ENCODE measurements at regions not wholly inside any gene's neighbourhood (a gene's known extent, or its start where the extent isn't known, plus 50 kb on each side); places are given as distances from the start of the nearest gene placed in this dataset.

DNA sequence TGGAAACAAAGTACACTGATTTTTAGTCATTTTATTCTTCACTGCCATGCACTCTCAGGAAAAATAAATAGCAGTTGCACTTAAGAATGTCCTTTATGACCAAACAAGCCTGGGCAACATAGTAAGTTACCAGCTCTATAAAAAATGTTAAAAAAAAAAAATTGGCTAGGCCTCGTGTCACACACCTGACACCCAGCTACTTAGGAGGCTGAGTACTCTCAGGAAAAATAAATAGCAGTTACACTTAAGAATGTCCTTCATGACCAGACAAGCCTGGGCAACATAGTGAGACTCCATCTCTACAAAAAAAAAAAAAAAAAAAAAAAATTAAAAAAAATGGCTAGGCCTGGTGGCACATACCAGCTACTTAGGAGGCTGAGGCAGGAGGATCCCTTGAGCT is 304.6 kb downstream of the SLCO4C1 start:
- Histone ChIP-seq H3K4me1 (ENCODE audit: insufficient read depth) (peaks cover 13% of the 10 kb centered on the region; the same call in 1 of the 2 replicates), H3F3A (replicated peaks; ENCODE audit: low read depth) (no peaks in the 10 kb centered on the region), H3K27me3 (ENCODE audit: insufficient read depth) (no peaks in the 10 kb centered on the region), H3K27ac (ENCODE audit: low read depth) (no peak overlapping the region), H2AFZ (no peak overlapping the region), H4K20me1 (replicated peaks; ENCODE audit: insufficient read depth) (no peaks in the 10 kb centered on the region), H3K4me3 (no peak overlapping the region), H3K36me3 (ENCODE audit: insufficient read depth) (no peaks in the 10 kb centered on the region), H3K4me2 (no peak overlapping the region), H3K9me2 (ENCODE audit: insufficient read depth) (no peaks in the 10 kb centered on the region), H3K79me2 (replicated peaks; ENCODE audit: insufficient read depth) (no peaks in the 10 kb centered on the region)
- H3K4me3 Mint-ChIP-seq = no peak overlapping the region
- no peak for ATAC-seq
- no peak overlapping the region for H3K27ac Mint-ChIP-seq
- no peaks in the 10 kb centered on the region for H3K27me3 Mint-ChIP-seq (ENCODE audit: insufficient read depth, low read depth, poor library complexity)
- no peak for DNase-seq (ENCODE audit: low spot score)
- TF ChIP-seq POLR2AphosphoS5 (IDR thresholded peaks at IDR 0.05; ENCODE audit: low read depth) (no peak), CTCF (conservative IDR thresholded peaks at IDR 0.05; ENCODE audit: low read depth in 2 of 2) (no peak), EZH2phosphoT487 (IDR thresholded peaks at IDR 0.05; ENCODE audit: unreplicated experiment) (no peak), JUNB (IDR thresholded peaks at IDR 0.05; ENCODE audit: unreplicated experiment) (no peak), ZNF331 (CRISPR knock-in tag; IDR thresholded peaks at IDR 0.05; ENCODE audit: low read depth) (no peak), CREB1 (CRISPR knock-in tag; IDR thresholded peaks at IDR 0.05; ENCODE audit: low read depth) (no peak), ZNF114 (CRISPR knock-in tag; IDR thresholded peaks at IDR 0.05) (no peak), STAT1 (IDR thresholded peaks at IDR 0.05; ENCODE audit: unreplicated experiment) (no peak), NANOG (IDR thresholded peaks at IDR 0.05; ENCODE audit: borderline replicate concordance) (no peak), EZH2 (IDR thresholded peaks at IDR 0.05; ENCODE audit: low read depth, unreplicated experiment) (no peak)
- TF ChIP-seq, protein P1, sequence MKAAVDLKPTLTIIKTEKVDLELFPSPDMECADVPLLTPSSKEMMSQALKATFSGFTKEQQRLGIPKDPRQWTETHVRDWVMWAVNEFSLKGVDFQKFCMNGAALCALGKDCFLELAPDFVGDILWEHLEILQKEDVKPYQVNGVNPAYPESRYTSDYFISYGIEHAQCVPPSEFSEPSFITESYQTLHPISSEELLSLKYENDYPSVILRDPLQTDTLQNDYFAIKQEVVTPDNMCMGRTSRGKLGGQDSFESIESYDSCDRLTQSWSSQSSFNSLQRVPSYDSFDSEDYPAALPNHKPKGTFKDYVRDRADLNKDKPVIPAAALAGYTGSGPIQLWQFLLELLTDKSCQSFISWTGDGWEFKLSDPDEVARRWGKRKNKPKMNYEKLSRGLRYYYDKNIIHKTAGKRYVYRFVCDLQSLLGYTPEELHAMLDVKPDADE (IDR thresholded peaks at IDR 0.05) = no peak
- TF ChIP-seq, protein P2, sequence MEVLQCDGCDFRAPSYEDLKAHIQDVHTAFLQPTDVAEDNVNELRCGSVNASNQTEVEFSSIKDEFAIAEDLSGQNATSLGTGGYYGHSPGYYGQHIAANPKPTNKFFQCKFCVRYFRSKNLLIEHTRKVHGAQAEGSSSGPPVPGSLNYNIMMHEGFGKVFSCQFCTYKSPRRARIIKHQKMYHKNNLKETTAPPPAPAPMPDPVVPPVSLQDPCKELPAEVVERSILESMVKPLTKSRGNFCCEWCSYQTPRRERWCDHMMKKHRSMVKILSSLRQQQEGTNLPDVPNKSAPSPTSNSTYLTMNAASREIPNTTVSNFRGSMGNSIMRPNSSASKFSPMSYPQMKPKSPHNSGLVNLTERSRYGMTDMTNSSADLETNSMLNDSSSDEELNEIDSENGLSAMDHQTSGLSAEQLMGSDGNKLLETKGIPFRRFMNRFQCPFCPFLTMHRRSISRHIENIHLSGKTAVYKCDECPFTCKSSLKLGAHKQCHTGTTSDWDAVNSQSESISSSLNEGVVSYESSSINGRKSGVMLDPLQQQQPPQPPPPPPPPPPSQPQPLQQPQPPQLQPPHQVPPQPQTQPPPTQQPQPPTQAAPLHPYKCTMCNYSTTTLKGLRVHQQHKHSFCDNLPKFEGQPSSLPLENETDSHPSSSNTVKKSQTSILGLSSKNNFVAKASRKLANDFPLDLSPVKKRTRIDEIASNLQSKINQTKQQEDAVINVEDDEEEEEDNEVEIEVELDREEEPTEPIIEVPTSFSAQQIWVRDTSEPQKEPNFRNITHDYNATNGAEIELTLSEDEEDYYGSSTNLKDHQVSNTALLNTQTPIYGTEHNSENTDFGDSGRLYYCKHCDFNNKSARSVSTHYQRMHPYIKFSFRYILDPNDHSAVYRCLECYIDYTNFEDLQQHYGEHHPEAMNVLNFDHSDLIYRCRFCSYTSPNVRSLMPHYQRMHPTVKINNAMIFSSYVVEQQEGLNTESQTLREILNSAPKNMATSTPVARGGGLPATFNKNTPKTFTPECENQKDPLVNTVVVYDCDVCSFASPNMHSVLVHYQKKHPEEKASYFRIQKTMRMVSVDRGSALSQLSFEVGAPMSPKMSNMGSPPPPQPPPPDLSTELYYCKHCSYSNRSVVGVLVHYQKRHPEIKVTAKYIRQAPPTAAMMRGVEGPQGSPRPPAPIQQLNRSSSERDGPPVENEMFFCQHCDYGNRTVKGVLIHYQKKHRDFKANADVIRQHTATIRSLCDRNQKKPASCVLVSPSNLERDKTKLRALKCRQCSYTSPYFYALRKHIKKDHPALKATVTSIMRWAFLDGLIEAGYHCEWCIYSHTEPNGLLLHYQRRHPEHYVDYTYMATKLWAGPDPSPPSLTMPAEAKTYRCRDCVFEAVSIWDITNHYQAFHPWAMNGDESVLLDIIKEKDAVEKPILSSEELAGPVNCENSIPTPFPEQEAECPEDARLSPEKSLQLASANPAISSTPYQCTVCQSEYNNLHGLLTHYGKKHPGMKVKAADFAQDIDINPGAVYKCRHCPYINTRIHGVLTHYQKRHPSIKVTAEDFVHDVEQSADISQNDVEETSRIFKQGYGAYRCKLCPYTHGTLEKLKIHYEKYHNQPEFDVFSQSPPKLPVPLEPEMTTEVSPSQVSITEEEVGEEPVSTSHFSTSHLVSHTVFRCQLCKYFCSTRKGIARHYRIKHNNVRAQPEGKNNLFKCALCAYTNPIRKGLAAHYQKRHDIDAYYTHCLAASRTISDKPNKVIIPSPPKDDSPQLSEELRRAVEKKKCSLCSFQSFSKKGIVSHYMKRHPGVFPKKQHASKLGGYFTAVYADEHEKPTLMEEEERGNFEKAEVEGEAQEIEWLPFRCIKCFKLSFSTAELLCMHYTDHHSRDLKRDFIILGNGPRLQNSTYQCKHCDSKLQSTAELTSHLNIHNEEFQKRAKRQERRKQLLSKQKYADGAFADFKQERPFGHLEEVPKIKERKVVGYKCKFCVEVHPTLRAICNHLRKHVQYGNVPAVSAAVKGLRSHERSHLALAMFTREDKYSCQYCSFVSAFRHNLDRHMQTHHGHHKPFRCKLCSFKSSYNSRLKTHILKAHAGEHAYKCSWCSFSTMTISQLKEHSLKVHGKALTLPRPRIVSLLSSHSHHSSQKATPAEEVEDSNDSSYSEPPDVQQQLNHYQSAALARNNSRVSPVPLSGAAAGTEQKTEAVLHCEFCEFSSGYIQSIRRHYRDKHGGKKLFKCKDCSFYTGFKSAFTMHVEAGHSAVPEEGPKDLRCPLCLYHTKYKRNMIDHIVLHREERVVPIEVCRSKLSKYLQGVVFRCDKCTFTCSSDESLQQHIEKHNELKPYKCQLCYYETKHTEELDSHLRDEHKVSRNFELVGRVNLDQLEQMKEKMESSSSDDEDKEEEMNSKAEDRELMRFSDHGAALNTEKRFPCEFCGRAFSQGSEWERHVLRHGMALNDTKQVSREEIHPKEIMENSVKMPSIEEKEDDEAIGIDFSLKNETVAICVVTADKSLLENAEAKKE (CRISPR knock-in tag; IDR thresholded peaks at IDR 0.05) = no peak
- TF ChIP-seq, protein P3, sequence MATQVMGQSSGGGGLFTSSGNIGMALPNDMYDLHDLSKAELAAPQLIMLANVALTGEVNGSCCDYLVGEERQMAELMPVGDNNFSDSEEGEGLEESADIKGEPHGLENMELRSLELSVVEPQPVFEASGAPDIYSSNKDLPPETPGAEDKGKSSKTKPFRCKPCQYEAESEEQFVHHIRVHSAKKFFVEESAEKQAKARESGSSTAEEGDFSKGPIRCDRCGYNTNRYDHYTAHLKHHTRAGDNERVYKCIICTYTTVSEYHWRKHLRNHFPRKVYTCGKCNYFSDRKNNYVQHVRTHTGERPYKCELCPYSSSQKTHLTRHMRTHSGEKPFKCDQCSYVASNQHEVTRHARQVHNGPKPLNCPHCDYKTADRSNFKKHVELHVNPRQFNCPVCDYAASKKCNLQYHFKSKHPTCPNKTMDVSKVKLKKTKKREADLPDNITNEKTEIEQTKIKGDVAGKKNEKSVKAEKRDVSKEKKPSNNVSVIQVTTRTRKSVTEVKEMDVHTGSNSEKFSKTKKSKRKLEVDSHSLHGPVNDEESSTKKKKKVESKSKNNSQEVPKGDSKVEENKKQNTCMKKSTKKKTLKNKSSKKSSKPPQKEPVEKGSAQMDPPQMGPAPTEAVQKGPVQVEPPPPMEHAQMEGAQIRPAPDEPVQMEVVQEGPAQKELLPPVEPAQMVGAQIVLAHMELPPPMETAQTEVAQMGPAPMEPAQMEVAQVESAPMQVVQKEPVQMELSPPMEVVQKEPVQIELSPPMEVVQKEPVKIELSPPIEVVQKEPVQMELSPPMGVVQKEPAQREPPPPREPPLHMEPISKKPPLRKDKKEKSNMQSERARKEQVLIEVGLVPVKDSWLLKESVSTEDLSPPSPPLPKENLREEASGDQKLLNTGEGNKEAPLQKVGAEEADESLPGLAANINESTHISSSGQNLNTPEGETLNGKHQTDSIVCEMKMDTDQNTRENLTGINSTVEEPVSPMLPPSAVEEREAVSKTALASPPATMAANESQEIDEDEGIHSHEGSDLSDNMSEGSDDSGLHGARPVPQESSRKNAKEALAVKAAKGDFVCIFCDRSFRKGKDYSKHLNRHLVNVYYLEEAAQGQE (IDR thresholded peaks at IDR 0.05; ENCODE audit: unreplicated experiment) = no peak
- H3K36me3 Mint-ChIP-seq (ENCODE audit: low read depth) = no peaks in the 10 kb centered on the region
- H3K4me1 Mint-ChIP-seq = peaks cover 14% of the 10 kb centered on the region
- H3K9me3 Mint-ChIP-seq = no peaks in the 10 kb centered on the region
